Right kidney (tissue), 1 donor: ENCODE measurements at regions not wholly inside any gene's neighbourhood (a gene's known extent, or its start where the extent isn't known, plus 50 kb on each side); places are given as distances from the start of the nearest gene placed in this dataset.

Source experiments
- DNase-seq: peaks from one replicate; pipeline ENCODE4 v3.0.0-alpha.2; 2016

GRCh38 chr3:96731031-96731430 is 83.4 kb upstream of the EPHA6 start:
- no peak for DNase-seq

GRCh38 chr3:96734273-96735009 is 80.0 kb upstream of the EPHA6 start:
- no peak for DNase-seq

- DNase-seq = no peak
Measured at GRCh38 chr3:96748139-96748538, 66.3 kb upstream of the EPHA6 start.

- DNase-seq = no peak
Measured at GRCh38 chr3:96750094-96750767, 64.2 kb upstream of the EPHA6 start.

GRCh38 chr3:96753124-96753523 is 61.3 kb upstream of the EPHA6 start:
- DNase-seq = no peak

GRCh38 chr3:96754128-96754527 is 60.3 kb upstream of the EPHA6 start:
- no peak for DNase-seq

- no peak for DNase-seq
Measured at GRCh38 chr3:96755519-96755918, 58.9 kb upstream of the EPHA6 start.

- DNase-seq = no peak
Measured at GRCh38 chr3:96756516-96756915, 57.9 kb upstream of the EPHA6 start.

GRCh38 chr3:96760956-96761355 is 53.4 kb upstream of the EPHA6 start:
- DNase-seq = no peak
